WTC11 (cell line): ENCODE measurements at regions not wholly inside any gene's neighbourhood (a gene's known extent, or its start where the extent isn't known, plus 50 kb on each side); places are given as distances from the start of the nearest gene placed in this dataset.

Experiments
- ATAC-seq: fragments of 200-7000 bp; cut with Tn5 transposase; 2 replicates; pipeline ENCODE4 v1.10.0; 2021; ENCODE audit warnings: mild to moderate bottlenecking, moderate library complexity
- CTCF ChIA-PET: fragments of 300-600 bp; sonication (Branson Sonifier 250); formaldehyde crosslinking; loops from one replicate; lab custom pipeline; 2021; ENCODE audit warnings: antibody characterized with exemption; lab: Charles Lee
- POLR2A ChIA-PET: fragments of 350-600 bp; sonication (Branson Sonifier 250); formaldehyde crosslinking; loops from one replicate; lab custom pipeline; 2021; ENCODE audit warnings: antibody characterized with exemption; lab: Charles Lee
- DNase-seq: peaks from one replicate; pipeline ENCODE4 v3.0.0; 2021; ENCODE audit warnings: low spot score
- H3K27ac Mint-ChIP-seq: 2 replicates; pipeline ENCODE4 v1.8.0; 2021; ENCODE audit warnings: mixed read lengths
- H3K27me3 Mint-ChIP-seq: 2 replicates; pipeline ENCODE4 v1.8.0; 2021; ENCODE audit warnings: low read depth, mild to moderate bottlenecking, moderate library complexity, mixed read lengths
- H3K36me3 Mint-ChIP-seq: 2 replicates; pipeline ENCODE4 v1.8.0; 2021; ENCODE audit warnings: mixed read lengths
- H3K4me1 Mint-ChIP-seq: 2 replicates; pipeline ENCODE4 v1.8.0; 2022; ENCODE audit warnings: mixed read lengths
- H3K4me3 Mint-ChIP-seq: 2 replicates; pipeline ENCODE4 v1.8.0; 2021; ENCODE audit warnings: mild to moderate bottlenecking, moderate library complexity, mixed read lengths
- H3K9me3 Mint-ChIP-seq: 2 replicates; pipeline ENCODE4 v1.8.0; 2021; ENCODE audit warnings: mixed read lengths
- AFF4 ChIP-seq: sonication (generic); formaldehyde crosslinking; IDR thresholded peaks from 2 replicates; pipeline ENCODE4 v1.8.1; 2023; ENCODE audit warnings: mild to moderate bottlenecking, missing genetic modification reagents, borderline replicate concordance
- ARID4B ChIP-seq: sonication (generic); formaldehyde crosslinking; IDR thresholded peaks from 2 replicates; pipeline ENCODE4 v1.8.0; 2023; ENCODE audit warnings: missing genetic modification reagents, mild to moderate bottlenecking, borderline replicate concordance
- CBFB ChIP-seq: sonication (generic); formaldehyde crosslinking; IDR thresholded peaks from 2 replicates; pipeline ENCODE4 v1.8.1; 2022; ENCODE audit warnings: mild to moderate bottlenecking, low read depth, missing genetic modification reagents
- GABPB1 ChIP-seq: sonication (generic); formaldehyde crosslinking; IDR thresholded peaks from 2 replicates; pipeline ENCODE4 v1.8.1; 2023; ENCODE audit warnings: mild to moderate bottlenecking, missing genetic modification reagents
- GTF2I ChIP-seq: fragments of 250-450 bp; sonication (Bioruptor Pico); conservative IDR thresholded peaks from 2 replicates; pipeline ENCODE4 v1.4.0; 2021; ENCODE audit warnings: mild to moderate bottlenecking
- IRF2 ChIP-seq: sonication (generic); formaldehyde crosslinking; IDR thresholded peaks from 2 replicates; pipeline ENCODE4 v1.8.0; 2022; ENCODE audit warnings: low read depth, missing genetic modification reagents, borderline replicate concordance
- MYBL2 ChIP-seq: sonication (generic); formaldehyde crosslinking; IDR thresholded peaks from 2 replicates; pipeline ENCODE4 v1.8.1; 2023; ENCODE audit warnings: mild to moderate bottlenecking, moderate library complexity, missing genetic modification reagents
- NFE2L1 ChIP-seq: sonication (generic); formaldehyde crosslinking; IDR thresholded peaks from 2 replicates; pipeline ENCODE4 v1.8.1; 2023; ENCODE audit warnings: missing genetic modification reagents
- TEAD1 ChIP-seq: sonication (generic); formaldehyde crosslinking; IDR thresholded peaks from 2 replicates; pipeline ENCODE4 v1.8.0; 2022; ENCODE audit warnings: mild to moderate bottlenecking, missing genetic modification reagents
- USF2 ChIP-seq: sonication (generic); formaldehyde crosslinking; IDR thresholded peaks from 2 replicates; pipeline ENCODE4 v1.8.1; 2023; ENCODE audit warnings: mild to moderate bottlenecking, missing genetic modification reagents, moderate library complexity
- ZNF121 ChIP-seq: sonication (generic); formaldehyde crosslinking; IDR thresholded peaks from 2 replicates; pipeline ENCODE4 v1.8.0; 2023; ENCODE audit warnings: missing genetic modification reagents
- ZNF396 ChIP-seq: fragments of 250-450 bp; sonication (Bioruptor Pico); IDR thresholded peaks from 2 replicates; pipeline ENCODE4 v1.8.0; 2021; ENCODE audit warnings: mild to moderate bottlenecking, moderate library complexity, borderline replicate concordance
- ZNF416 ChIP-seq: fragments of 250-450 bp; sonication (Bioruptor Pico); IDR thresholded peaks from 2 replicates; pipeline ENCODE4 v1.9.0; 2021; ENCODE audit warnings: mild to moderate bottlenecking, inconsistent platforms
- ZNF425 ChIP-seq: fragments of 250-450 bp; sonication (Bioruptor Pico); conservative IDR thresholded peaks from 2 replicates; pipeline ENCODE4 v1.9.0; 2021; ENCODE audit warnings: mild to moderate bottlenecking
- ZNF512 ChIP-seq: sonication (generic); formaldehyde crosslinking; IDR thresholded peaks from 2 replicates; pipeline ENCODE4 v1.8.1; 2022; ENCODE audit warnings: missing genetic modification reagents, borderline replicate concordance
- TF ChIP-seq, protein P1 (sequence below): sonication (generic); formaldehyde crosslinking; IDR thresholded peaks from 2 replicates; pipeline ENCODE4 v1.8.1; 2023; ENCODE audit warnings: mild to moderate bottlenecking, missing genetic modification reagents

- peaks cover 34% of the 10 kb centered on the region for H3K9me3 Mint-ChIP-seq
- ChIA-PET POLR2A (no interaction called here), CTCF (no interaction called here)
- peaks cover 23% of the 10 kb centered on the region for H3K36me3 Mint-ChIP-seq
- H3K4me1 Mint-ChIP-seq: peaks cover 29% of the 10 kb centered on the region
- DNase-seq (no peak), ATAC-seq (no peak)
- H3K27ac Mint-ChIP-seq: no peak overlapping the region
- TF ChIP-seq ZNF425 (CRISPR knock-in tag): no peak
- TF ChIP-seq IRF2 (CRISPR knock-in tag): no peak
- TF ChIP-seq TEAD1 (CRISPR knock-in tag): no peak
- TF ChIP-seq ZNF512 (CRISPR knock-in tag): no peak
- TF ChIP-seq CBFB: no peak
- no peak for TF ChIP-seq AFF4
- TF ChIP-seq USF2 (CRISPR knock-in tag): no peak
- no peak for TF ChIP-seq ZNF396
- TF ChIP-seq GABPB1 (CRISPR knock-in tag): no peak
- TF ChIP-seq NFE2L1: no peak
- TF ChIP-seq MYBL2: no peak
- TF ChIP-seq GTF2I (CRISPR knock-in tag): no peak
- TF ChIP-seq ARID4B (CRISPR knock-in tag): no peak
- TF ChIP-seq, protein P1, sequence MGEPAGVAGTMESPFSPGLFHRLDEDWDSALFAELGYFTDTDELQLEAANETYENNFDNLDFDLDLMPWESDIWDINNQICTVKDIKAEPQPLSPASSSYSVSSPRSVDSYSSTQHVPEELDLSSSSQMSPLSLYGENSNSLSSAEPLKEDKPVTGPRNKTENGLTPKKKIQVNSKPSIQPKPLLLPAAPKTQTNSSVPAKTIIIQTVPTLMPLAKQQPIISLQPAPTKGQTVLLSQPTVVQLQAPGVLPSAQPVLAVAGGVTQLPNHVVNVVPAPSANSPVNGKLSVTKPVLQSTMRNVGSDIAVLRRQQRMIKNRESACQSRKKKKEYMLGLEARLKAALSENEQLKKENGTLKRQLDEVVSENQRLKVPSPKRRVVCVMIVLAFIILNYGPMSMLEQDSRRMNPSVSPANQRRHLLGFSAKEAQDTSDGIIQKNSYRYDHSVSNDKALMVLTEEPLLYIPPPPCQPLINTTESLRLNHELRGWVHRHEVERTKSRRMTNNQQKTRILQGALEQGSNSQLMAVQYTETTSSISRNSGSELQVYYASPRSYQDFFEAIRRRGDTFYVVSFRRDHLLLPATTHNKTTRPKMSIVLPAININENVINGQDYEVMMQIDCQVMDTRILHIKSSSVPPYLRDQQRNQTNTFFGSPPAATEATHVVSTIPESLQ (CRISPR knock-in tag): no peak
- TF ChIP-seq ZNF121 (CRISPR knock-in tag): no peak
- TF ChIP-seq ZNF416 (CRISPR knock-in tag): no peak
- H3K27me3 Mint-ChIP-seq: no peaks in the 10 kb centered on the region; the same call in 1 of the 2 replicates
- H3K4me3 Mint-ChIP-seq: no peak overlapping the region
Observed at GRCh38 chr21:35479065-35479448, 430.0 kb upstream of the RUNX1 start.
